GM21529 (cell line): ENCODE measurements at regions not wholly inside any gene's neighbourhood (a gene's known extent, or its start where the extent isn't known, plus 50 kb on each side); places are given as distances from the start of the nearest gene placed in this dataset.
A peak's percentile ranks its signal among the peaks of the same experiment; 100 is the strongest.

ENCODE experiments used
- ATAC-seq: cut with Tn5 transposase; IDR thresholded peaks from one replicate; pipeline ENCODE4 v1.9.1; 2021; ENCODE audit not compliant: unreplicated experiment

DNA sequence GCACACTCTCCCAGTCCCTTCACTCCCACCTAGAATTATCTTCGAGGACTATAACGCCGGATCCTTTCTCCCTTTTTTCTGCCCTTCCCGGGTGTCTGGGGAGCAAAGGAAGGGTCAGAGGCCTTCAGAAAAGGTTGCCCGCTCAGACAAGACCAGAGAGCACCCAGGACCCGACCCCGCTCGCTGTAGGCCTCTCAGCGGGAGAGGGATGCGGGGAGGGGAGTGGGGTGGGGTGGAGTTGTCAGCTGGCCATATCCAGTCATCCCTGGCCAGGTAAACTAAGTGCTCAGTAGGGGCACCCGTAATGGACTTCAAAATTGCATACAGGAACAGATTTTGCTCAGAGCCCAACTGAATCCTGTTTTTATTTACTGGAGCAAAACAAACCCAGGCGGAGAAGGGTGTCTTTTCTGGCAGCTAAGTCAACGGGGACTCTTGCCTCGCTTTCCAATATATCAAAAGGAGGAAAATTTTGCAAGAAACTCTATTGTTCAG lies 65.0 kb downstream of the NOL4 start:
- ATAC-seq = no peak

DNA sequence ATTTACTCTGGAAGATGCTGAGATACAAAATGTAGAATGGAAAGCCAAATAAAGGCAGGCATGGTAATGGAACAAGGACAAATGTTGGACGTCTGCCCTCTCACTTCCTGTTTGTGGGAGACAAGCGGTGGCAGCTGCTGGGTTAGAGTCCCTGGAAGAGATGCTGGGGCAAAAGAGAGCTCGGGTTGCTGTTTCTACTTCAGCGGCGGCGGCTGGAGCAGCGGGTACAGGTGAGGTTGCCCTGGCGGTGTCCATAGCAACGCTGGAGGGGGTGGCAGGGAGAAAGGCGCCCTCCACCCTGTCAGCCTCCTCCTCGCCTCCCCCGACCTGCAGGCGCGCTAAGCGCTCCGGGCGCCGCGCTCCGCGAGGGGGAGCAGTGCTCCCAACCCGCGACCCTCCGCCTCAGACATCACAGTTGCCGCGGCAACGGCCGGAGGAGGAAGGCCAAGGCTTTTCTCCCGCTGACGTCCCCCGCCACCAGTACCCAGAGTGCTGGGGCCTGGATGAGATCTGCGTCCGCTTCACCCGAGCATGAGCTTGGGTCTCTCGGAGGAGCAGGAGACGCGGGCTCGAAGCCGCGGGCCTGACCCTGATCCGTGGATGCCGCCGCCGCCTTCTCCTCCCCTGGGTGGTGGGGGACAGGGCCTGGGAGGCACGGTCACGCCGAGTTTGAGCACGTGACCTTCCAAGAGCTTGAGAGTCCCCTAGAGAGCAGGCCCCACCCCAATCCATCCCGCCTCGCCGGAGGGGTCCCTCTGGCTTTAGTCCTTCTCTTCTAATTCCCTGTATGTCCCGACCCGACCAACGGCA lies 65.6 kb downstream of the NOL4 start:
- no peak for ATAC-seq

DNA sequence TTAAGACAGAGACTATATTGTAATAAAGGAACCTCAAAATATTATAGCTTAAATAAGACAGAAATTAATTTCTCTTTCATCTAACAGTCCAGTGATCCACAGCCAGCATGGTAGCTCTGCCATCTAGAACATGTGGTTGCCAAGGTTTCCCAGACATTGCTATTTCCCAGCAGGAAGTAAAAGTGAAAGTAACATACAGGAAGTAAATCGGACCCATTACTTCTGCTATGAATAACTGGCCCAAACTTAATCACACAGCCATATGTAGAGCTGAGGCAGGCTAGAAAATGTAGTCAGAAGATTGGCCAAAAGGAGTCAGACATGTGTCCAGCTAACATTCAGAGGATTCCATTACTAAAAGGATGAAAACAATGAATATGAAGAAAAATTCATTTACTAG lies 71.0 kb downstream of the NOL4 start:
- ATAC-seq = no peak

DNA sequence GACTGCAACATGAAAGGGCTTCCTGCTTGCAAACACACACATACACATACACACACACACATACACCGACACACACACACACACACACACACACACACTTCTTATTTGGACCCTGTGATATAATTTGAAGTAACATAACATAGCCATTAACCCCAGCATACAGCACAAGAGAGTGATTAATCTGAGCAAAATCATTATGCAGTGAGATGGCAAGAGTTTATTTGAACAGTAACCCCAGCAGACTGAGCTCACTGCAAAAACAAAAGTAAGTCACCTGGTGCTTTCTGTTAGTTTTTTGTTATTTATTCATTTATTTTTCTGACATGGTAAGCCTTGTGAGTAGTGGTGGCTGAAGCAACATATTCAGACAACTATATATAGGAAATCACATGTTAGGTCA lies 93.7 kb downstream of the NOL4 start:
- ATAC-seq = no peak

DNA sequence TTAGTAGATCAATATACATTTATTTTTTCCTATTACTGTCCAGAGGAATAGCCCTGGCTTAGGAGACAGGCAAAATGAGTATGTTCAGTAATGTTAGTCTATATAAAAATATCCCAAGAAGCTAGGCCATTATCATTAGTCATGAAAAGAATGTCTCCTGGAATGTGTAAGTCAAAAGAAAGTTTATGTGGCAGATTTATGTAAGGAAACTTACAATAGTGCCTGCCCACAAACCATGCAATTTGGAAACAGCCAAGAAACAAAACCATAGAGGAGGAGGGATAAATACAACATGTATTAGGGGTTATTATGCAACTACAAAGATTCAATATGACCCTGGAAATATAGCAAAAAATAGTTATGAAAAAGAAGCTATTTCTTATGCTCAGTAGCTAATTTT lies 96.3 kb downstream of the NOL4 start:
- ATAC-seq = no peak

DNA sequence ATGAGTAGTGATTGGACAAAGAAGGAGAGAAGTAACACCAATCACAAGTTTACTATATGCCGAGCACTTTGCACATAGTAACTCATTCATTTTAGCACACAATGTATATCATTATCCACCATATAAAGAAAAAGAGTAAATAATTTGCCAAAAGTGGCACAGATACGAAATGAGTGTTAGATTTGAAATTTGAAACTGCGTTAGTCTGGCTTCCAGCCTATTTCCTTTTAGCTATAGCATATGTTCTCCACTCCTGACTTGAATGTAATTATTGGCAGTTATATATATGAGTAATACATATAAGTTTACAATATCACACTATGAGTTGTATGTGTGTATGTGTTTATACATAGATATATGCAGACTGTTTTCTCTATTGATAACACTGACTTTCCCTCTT lies 98.6 kb downstream of the NOL4 start:
- no peak for ATAC-seq

DNA sequence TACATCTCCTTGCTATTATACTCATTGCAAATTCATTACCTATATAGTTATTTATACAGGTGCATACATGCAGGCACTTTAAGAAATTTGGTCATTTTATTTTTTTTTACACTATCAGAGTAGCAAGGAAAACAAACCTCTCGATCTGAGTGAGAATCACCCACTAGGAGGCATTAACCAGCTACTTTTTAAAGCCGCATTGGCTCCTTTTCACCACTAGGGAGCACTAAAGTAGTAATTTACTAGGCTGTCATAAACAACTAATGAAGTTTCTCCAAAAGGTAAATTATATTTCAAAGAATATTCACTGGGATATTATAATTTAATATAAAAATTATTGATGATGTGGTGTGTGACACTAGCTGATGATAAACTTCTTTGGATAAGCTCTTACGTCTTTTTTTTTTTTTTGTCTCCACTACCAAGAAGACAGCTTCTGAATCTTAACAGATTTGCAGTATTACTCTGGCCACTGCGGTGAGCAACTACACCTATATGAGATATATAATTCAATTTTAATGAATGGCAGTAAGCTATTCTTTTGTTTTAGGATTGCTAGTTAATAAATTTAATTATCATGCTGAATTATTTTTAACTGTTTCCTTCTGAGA lies 101.9 kb downstream of the NOL4 start:
- ATAC-seq = peak; percentile 96

DNA sequence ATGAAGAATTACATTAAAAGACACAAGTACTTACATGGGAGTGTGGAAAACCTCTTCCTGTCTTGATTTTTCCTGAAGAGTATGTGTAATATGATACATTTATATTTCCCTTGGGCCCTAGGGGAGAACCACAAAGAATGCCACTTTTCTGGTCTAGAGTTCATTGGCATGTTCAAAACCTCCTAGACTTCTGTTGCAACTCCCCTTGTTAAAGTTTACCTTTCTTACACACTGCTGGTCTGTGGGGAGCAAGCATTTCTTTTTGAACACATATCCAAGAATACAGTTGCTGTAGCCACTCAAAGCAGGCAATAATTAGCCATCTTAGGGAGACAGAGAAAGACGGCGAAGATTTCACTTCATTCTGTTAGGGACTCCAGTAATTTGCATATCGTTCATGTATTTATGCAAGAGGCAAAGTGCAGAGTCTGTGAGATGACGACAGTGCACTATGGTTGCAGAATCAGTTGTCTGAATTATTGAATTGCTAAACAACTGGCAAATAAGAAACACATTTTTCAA lies 103.5 kb downstream of the NOL4 start:
- ATAC-seq = no peak

DNA sequence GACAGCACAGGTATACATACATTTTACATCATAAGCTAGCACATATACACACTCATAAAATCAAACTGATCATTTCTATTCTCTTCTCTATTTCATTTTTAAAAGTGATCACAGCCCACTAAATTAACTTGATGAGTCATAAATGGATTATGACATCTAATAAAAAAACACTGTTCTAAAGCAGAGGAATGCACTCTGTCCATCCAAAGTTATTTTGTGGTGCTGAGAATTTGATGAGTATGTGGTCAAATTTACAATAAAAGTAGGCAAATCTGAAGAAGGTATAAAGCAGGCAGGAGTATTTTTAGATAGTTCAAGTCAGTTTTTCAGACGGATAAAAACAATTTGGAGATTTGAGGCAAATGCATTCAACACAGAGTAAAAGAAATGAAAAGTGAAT lies 104.4 kb downstream of the NOL4 start:
- ATAC-seq = no peak

DNA sequence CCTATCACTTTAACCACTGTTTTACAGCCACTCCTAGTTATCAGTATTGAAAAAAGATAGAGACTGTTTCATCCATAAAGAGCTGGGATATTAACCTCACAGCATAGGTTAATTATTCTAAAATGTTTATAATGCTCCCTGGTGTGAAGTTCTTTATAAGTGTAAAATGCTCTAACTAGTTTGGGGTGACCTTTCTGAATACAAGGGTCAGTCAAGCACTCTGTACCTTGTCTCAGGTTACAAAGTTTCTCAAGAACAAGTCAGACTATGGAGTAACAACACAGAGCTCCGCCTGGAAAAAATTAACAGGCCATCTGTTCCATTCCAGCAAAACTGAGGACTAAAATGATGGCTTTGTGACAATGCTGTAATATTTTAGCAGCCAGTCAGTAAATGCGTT lies 107.4 kb downstream of the NOL4 start:
- ATAC-seq = no peak

DNA sequence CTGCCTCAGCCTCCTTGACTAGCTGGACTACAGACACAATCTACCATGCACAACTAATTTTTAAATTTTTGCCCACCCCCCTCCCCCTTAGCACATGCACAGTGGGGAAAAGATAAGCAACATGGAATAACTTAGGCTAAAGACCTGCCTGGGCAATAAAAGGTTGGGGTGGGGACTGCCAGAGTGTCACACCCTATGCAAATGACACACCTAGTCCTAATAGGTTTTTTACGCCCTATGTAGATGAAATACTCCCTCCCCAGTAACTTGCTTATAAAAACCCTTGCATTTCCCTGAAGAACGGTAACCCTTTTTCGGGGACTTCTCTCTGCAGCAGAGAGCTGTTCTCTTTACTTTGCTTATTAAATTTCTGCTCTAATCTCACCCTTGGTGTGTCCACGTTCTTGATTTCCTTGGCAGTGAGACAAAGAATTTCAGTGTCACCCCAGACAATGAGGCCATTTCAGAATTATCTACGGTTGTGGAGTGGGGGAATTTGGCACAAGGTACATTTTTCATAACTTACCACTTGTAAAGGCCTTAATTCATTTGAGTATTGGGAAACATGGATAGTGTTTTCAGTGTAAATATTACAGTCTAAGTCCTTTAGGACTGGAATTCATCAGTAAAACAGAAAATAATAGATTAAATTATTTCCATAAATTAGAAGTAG lies 109.2 kb downstream of the NOL4 start:
- ATAC-seq = no peak

DNA sequence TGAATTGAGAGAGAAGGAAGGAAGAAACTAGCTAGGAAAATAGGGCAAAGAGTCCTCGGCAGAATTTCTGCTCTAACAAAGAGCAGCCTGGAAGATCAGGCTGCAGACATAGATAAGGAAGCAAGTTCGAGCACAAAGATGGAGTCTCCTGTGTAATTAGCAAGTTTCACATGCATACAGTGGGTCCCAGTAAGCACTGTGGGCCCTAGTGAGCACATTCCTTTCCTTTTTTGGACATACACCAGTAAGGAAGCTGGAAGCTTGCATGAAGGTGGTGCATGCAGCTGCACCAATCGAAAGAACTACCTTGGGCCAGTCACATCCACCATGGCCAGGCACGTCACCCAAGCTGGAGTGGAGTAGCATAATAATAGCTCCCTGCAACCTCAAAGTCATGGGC lies 109.7 kb downstream of the NOL4 start:
- ATAC-seq = no peak

DNA sequence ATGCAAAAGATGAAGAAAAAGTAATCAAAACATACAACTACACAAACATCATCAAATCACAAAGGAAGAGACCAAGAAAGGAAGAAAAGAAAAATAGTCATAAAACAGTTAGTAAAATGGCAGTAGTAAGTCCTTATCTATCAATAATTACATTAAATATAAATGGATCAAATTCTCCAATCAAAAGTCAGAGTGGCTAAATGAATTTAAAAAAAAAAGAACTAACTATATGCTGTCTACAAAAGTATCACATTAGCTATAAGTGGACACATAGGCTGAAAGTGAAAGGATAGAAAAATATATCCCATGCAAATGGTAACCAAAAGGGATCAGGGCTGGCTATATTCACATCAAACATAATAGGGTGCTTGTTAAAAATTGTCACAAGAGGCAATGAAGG lies 116.5 kb downstream of the NOL4 start:
- no peak for ATAC-seq

DNA sequence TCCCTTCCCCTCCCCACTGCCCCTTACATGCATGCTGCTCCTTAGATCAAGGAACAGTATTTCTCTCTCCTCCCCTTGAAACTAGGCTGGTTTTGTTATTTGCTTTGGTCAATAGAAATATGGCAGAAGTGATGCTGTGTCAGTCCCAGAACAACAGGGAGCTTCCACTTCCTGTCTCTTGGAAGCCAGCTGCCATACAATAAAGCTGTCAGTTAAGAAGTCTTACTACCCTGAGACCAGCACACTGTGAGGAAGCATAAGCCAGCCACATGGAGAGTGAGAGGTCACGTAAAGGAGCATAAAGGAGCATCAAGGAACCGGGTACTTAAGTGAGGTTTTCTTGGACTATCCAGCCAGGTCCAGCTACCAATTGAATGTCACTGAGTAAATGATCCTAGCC lies 126.6 kb downstream of the NOL4 start:
- no peak for ATAC-seq

DNA sequence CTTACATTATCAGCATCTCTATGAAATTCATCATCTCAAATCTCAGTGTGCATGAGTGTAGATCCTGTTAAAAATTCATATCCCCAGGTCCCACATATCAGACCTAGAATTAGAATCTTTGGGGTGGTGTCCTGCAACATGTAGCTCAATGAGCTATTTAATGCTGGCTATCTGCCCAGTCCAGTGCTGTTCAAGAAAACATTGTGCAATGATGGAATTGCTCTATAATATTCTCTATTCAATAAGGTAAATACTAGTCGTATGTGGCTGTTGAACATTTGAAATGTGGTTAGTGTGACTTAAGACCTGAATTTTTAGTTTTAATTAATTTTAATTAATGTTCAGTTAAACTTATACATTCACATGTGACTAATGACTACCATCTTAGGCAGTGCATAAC lies 127.4 kb downstream of the NOL4 start:
- ATAC-seq = no peak

DNA sequence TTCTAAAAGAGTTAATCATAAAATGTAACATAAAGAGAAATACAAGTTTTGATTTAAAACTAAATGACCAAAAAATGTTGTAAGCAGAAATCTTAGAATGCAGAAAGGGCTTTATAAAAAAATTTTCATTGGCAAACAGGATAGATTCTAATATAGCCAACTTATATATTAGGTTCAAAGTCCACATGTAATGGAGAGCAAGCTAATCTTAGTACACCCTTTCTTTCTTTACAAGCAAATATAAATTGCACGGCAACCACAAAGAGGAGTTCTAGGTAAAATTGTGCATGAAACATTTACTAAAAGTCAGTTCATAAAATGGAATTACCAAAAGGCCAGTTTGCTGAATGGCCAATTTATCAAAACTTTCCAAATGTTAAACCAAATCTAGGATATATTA lies 130.6 kb downstream of the NOL4 start:
- no peak for ATAC-seq

DNA sequence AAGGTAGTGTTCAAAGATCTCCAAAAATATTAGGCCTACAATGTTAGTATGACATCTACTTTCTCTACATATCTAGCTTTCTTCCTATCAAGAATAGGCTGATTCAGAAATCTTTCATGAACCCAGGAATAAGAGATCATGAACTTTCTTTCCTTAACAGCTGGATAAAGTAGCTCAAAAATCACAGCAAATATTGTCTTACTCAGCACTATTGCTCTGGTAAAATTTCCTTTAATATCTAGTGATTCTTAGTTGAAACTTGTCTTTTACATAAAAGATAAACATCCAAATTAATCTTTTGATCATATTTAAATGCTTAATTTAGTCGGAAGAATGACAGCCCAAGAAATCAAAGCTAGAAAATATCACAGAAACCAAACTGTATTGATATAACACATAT lies 131.9 kb downstream of the NOL4 start:
- no peak for ATAC-seq

DNA sequence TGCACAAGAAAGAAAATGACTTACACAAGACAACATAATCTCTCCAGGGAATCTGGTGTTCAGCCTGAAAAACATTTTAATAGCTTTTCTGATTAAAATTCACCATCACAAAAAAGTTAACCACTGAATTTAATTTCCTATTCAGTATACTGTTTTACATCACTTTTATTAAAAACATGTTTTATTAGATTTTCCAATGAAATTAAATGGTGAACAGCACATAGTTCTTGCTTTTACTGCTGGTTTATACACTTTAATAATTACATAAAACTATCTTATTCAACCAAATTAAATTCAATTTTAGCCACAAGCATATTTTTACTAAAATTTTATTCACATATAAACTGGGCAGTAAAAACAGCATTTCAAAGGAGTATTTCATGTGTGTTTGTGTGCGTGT lies 138.3 kb downstream of the NOL4 start:
- ATAC-seq = no peak

DNA sequence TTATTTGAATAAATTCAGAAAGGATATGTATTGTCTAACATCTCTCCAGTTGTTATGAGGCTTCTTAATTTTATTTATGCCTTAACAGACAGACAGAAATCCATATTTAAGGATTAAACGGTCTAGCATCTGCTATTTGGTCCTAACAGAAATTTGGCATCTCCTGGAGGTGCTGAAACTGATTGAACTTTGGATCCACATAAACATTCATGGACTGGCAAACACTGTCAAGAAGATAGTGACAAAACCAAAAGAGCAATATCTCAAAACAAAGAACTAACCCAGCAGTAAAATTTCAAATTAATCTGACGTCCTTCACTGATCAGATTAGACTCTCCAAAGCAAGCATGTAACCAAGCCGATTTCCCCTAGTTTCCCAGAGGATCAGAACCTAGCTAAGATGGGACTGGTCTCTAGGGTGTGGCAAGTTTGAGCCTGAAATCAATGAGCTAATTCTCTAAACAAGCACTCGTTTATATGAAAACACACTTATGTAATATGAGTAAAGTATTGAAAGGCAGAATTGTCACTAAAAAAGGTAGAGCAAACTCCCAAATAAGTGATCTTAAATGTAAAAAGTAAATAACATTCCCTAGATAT lies 139.5 kb downstream of the NOL4 start:
- ATAC-seq = no peak

DNA sequence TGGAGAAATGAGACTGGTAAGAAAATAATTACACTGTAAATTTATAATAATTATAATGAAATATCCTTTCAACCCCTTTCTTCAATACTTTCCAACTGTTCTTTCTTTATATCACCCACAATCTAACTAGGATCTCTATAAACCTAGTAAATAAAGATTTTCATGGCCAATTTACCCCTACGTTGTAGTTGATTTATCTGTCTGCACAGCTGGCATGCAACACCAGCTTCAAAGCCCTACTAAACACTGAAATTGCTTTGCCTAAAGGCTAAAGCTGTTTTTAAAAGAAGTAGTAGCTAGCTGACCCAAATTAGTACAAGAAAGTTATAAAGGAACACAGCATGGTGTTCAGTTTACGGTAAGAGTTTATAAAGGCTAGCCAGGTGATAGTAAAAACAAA lies 140.1 kb downstream of the NOL4 start:
- no peak for ATAC-seq

DNA sequence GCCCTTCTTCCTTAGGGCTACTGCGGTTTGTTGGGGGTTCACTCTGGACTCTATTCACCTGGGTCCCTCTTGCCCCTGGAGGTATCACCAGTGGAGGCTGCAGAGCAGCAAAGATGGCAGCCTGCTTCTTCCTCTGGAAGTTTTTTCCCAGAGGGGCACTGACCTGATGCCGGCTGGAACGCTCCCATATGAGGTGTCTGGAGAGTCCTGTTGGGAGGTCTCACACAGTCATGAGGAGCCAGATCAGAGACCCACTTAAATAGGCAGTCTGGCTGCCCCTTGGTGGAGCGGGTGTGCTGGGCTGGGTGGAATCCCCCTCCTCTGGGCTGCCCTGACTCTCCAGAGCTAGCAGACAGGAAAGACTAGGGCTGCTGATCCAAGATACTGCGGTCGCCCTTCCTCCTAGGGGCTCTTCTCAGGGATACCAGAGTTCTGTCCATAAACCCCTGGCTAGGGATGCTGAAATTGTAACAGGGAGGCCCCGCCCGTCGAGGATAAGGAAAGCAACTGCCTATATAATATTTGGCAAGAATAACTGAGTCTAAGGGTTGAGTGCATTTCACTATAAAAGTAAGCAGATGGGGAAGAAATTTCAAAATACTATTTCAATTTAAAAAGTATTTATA lies 140.7 kb downstream of the NOL4 start:
- no peak for ATAC-seq
